K562 (cell line): ENCODE measurements at regions not wholly inside any gene's neighbourhood (a gene's known extent, or its start where the extent isn't known, plus 50 kb on each side); places are given as distances from the start of the nearest gene placed in this dataset.

ENCODE experiments used
- DMBX1 ChIP-seq: fragments of 250-450 bp; sonication (Bioruptor Pico); IDR thresholded peaks from 2 replicates; pipeline ENCODE4 v1.8.0; 2022; ENCODE audit warnings: inconsistent platforms, mild to moderate bottlenecking, moderate library complexity, borderline replicate concordance
- E4F1 ChIP-seq: fragments of 250-450 bp; sonication (Bioruptor Pico); IDR thresholded peaks from 2 replicates; pipeline ENCODE4 v1.5.0; 2021; ENCODE audit warnings: mild to moderate bottlenecking, borderline replicate concordance
- ELK3 ChIP-seq: fragments of 450-650 bp; formaldehyde crosslinking; IDR thresholded peaks from 2 replicates; pipeline ENCODE4 v1.4.0; 2020; ENCODE audit warnings: mild to moderate bottlenecking
- GTF2A2 ChIP-seq: IDR thresholded peaks from 2 replicates; pipeline ENCODE4 v1.6.1; 2016; ENCODE audit warnings: mild to moderate bottlenecking, missing genetic modification characterization, missing compliant biosample characterization
- HBP1 ChIP-seq: fragments of 450-650 bp; formaldehyde crosslinking; IDR thresholded peaks from 2 replicates; pipeline ENCODE4 v1.4.0; 2022; ENCODE audit warnings: missing genetic modification characterization
- HSF4 ChIP-seq: fragments of 250-450 bp; sonication (Bioruptor Pico); IDR thresholded peaks from 2 replicates; pipeline ENCODE4 v2.1.2; 2022; ENCODE audit warnings: mild to moderate bottlenecking, moderate library complexity, borderline replicate concordance
- ID3 ChIP-seq, 2 experiments: fragments of 250-450 bp in 1 of 2; fragments of 450-650 bp in 1 of 2; sonication (Bioruptor Pico) in 1 of 2; IDR thresholded peaks; 2 replicates each; pipeline versions ENCODE4 v1.6.1 to v1.8.0; 2016 to 2021; ENCODE audit warnings: mild to moderate bottlenecking in 2 of 2, moderate library complexity in 2 of 2, missing compliant biosample characterization in 1 of 2, missing genetic modification characterization in 1 of 2
- MAFG ChIP-seq: fragments of 450-650 bp; conservative IDR thresholded peaks from 2 replicates; pipeline ENCODE4 v1.6.1; 2016; ENCODE audit warnings: missing genetic modification characterization, missing compliant biosample characterization
- MCM3 ChIP-seq: fragments of 450-650 bp; IDR thresholded peaks from 2 replicates; pipeline ENCODE4 v1.6.1; 2016
- PHB ChIP-seq: fragments of 250-450 bp; sonication (Bioruptor Pico); IDR thresholded peaks from 2 replicates; pipeline ENCODE4 v1.5.0; 2021
- STAT5B ChIP-seq: fragments of 250-450 bp; sonication (Bioruptor Pico); IDR thresholded peaks from 2 replicates; pipeline ENCODE4 v1.8.0; 2021; ENCODE audit warnings: mild to moderate bottlenecking, inconsistent platforms
- TAF7 ChIP-seq: fragments of 450-650 bp; IDR thresholded peaks from 2 replicates; pipeline ENCODE4 v1.6.1; 2016; ENCODE audit warnings: missing genetic modification characterization, missing compliant biosample characterization
- WHSC1 ChIP-seq: IDR thresholded peaks from one replicate; pipeline ENCODE4 v1.6.1; 2012; ENCODE audit warnings: low read length, control low read depth, inconsistent platforms
- ZNF165 ChIP-seq: fragments of 250-450 bp; sonication (Bioruptor Pico); IDR thresholded peaks from 2 replicates; pipeline ENCODE4 v1.4.0; 2020; ENCODE audit warnings: borderline replicate concordance
- ZNF395 ChIP-seq: fragments of 200-800 bp; sonication (Bioruptor generic); IDR thresholded peaks from 2 replicates; pipeline ENCODE4 v1.6.1; 2017; ENCODE audit warnings: missing genetic modification characterization, missing compliant biosample characterization
- ZNF668 ChIP-seq: fragments of 250-450 bp; sonication (Bioruptor Pico); IDR thresholded peaks from 2 replicates; pipeline ENCODE4 v1.8.0; 2022; ENCODE audit warnings: mild to moderate bottlenecking, inconsistent platforms

GRCh38 chr4:10179957-10180602 lies 63.5 kb upstream of the WDR1 start (continued):
- TF ChIP-seq ZNF395 (CRISPR knock-in tag) = peak; percentile 69; the same call in 1 of the 2 replicates
- peak; percentile 67; the same call in 1 of the 2 replicates for TF ChIP-seq HSF4 (CRISPR knock-in tag)
- peak; percentile 86; the same call in 1 of the 2 replicates for TF ChIP-seq DMBX1 (CRISPR knock-in tag)
- TF ChIP-seq MCM3 = no peak
- TF ChIP-seq STAT5B = 0 out of 2 replicates have a peak, but pooled peaks have one; percentile 5
- TF ChIP-seq ZNF165 (CRISPR knock-in tag) = 0 out of 2 replicates have a peak, but pooled peaks have one; percentile 51
- 0 out of 2 replicates have a peak, but pooled peaks have one; percentile 6 for TF ChIP-seq GTF2A2
- TF ChIP-seq HBP1 (CRISPR knock-in tag) = peak; percentile 28; the same call in 1 of the 2 replicates
- TF ChIP-seq WHSC1 = peak; percentile 70
- 0 out of 2 replicates have a peak, but pooled peaks have one; percentile 40 for TF ChIP-seq E4F1
- TF ChIP-seq PHB (CRISPR knock-in tag) = no peak
- TF ChIP-seq MAFG (tag) = 0 out of 2 replicates have a peak, but pooled peaks have one; percentile 16
- TF ChIP-seq TAF7 = peak; percentile 72
- no peak for TF ChIP-seq ID3 (CRISPR knock-in tag; IDR thresholded peaks at IDR 0.05)
- peak; percentile 61 for TF ChIP-seq ID3 (tag; IDR thresholded peaks at IDR 0.05)
- TF ChIP-seq ZNF668 (CRISPR knock-in tag) = peak; percentile 80
- TF ChIP-seq ELK3 = no peak
